GM10266 (cell line): ENCODE measurements at regions not wholly inside any gene's neighbourhood (a gene's known extent, or its start where the extent isn't known, plus 50 kb on each side); places are given as distances from the start of the nearest gene placed in this dataset.

Experiments used
- DNase-seq: peaks from one replicate; pipeline ENCODE4 v3.0.0; 2012; ENCODE audit errors: extremely low spot score
- TF ChIP-seq, protein P1 (sequence below): IDR thresholded peaks from 2 replicates; pipeline ENCODE4 v1.5.1; 2012; ENCODE audit warnings: mild to moderate bottlenecking, low read depth; ENCODE audit not compliant: control insufficient read depth, insufficient read depth; ENCODE audit errors: missing control alignments

- TF ChIP-seq, protein P1, sequence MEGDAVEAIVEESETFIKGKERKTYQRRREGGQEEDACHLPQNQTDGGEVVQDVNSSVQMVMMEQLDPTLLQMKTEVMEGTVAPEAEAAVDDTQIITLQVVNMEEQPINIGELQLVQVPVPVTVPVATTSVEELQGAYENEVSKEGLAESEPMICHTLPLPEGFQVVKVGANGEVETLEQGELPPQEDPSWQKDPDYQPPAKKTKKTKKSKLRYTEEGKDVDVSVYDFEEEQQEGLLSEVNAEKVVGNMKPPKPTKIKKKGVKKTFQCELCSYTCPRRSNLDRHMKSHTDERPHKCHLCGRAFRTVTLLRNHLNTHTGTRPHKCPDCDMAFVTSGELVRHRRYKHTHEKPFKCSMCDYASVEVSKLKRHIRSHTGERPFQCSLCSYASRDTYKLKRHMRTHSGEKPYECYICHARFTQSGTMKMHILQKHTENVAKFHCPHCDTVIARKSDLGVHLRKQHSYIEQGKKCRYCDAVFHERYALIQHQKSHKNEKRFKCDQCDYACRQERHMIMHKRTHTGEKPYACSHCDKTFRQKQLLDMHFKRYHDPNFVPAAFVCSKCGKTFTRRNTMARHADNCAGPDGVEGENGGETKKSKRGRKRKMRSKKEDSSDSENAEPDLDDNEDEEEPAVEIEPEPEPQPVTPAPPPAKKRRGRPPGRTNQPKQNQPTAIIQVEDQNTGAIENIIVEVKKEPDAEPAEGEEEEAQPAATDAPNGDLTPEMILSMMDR = no peak
- peak; percentile 57 for DNase-seq
Measured at GRCh38 chr15:70322051-70322668, 224.4 kb upstream of the TLE3 start.

- TF ChIP-seq, protein P1 = no peak
- DNase-seq = no peak
Measured at GRCh38 chr15:70321172-70321819, 223.6 kb upstream of the TLE3 start.

GRCh38 chr15:70320482-70320881 lies 222.8 kb upstream of the TLE3 start:
- no peak for DNase-seq
- TF ChIP-seq, protein P1 = no peak

- DNase-seq = no peak
- TF ChIP-seq, protein P1 = no peak
Measured at GRCh38 chr15:70320077-70320476, 222.4 kb upstream of the TLE3 start.

GRCh38 chr15:70319466-70319865 lies 221.7 kb upstream of the TLE3 start:
- TF ChIP-seq, protein P1 = no peak
- DNase-seq = peak; percentile 51

GRCh38 chr15:70318594-70319465 lies 221.1 kb upstream of the TLE3 start:
- TF ChIP-seq, protein P1 = no peak
- no peak for DNase-seq

GRCh38 chr15:70316059-70316600 lies 218.4 kb upstream of the TLE3 start:
- TF ChIP-seq, protein P1 = no peak
- DNase-seq = no peak
